ENCODE measurements at regions not wholly inside any gene's neighbourhood (a gene's known extent, or its start where the extent isn't known, plus 50 kb on each side); places are given as distances from the start of the nearest gene placed in this dataset.

DNA sequence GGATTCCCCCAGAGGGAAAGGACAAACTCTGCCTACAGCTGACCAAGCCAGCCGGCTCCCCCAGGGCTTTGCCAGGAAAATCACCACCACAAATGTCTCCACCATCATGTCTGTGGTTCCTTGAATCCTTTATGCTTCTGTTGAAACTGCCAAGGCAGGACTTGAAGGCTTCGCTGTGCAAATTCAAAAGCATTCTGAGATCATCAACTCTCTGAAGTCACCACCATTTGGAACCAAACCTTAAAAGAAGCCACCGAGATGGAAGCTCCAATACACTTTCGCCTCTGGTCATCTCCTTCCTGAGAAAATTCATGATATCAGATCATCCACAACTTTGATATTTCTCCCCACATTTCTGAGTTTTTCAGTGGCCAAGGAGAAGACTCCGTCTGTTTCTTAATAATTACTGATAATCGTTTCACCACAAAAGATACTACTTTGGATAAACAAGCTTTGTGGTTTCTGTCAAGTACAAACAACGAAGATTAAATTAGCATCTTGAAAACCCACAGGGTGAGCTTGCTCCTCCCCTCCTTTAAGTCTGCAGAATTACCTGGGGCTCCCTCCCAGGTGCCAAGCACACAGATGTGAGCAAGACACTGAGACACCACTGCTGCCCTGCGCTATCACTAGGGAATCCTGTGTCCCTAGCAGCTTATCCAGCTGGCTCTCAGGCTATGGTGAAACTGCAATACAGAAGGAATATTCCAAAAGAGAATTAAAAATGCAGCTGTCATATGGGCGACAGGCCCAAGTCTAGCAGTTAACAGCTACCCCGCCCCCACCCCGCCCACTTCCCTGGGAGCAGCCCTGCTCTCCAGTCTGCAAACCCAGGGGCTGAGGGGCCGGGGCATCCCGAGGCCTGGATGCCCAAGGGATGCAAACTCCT is 125.0 kb upstream of the TBL1X start:
- no peak for TF ChIP-seq CTCF (IDR thresholded peaks at IDR 0.05; ENCODE audit: low read length)
- TF ChIP-seq EZH2 (IDR thresholded peaks at IDR 0.05; ENCODE audit: borderline replicate concordance, low read length): no peak

Measured in OCI-LY1 (cell line).